ENCODE measurements at regions not wholly inside any gene's neighbourhood (a gene's known extent, or its start where the extent isn't known, plus 50 kb on each side); places are given as distances from the start of the nearest gene placed in this dataset.

DNA sequence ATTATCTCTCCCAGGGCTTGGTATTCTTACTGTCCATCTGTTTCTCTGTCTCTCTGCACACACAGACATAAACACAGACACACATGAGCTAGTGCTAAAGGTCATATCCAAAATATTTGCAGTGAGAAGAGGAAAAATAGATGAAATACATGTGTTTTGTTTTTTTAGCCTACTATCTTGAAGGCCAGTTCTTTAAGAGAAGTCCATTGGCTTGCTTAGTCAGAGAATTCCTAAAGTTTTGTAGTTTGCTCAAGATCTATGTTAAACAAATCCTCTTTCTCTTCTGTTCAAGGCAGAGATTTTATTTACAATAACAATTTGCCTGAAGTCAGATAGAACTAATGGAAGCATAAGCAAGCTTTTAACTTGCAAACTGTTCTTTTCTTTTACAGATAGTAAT, 120.0 kb upstream of the AKIRIN2 start:
- no peak for DNase-seq
- no peaks in the 10 kb centered on the region for H3K9me3 ChIP-seq
- H3K4me3 ChIP-seq: no peak overlapping the region
- H3K36me3 ChIP-seq: no peaks in the 10 kb centered on the region
- ATAC-seq: no peak
- TF ChIP-seq CTCF (IDR thresholded peaks at IDR 0.05): no peak
- H3K4me1 ChIP-seq: peaks cover 0 to 12% (median 0%) of the 10 kb centered on the region in 9 donors
- intact Hi-C loops (cut with DNase I): no loop called here
- H3K27ac ChIP-seq: no peak overlapping the region
- H3K27me3 ChIP-seq: no peaks in the 10 kb centered on the region

DNA sequence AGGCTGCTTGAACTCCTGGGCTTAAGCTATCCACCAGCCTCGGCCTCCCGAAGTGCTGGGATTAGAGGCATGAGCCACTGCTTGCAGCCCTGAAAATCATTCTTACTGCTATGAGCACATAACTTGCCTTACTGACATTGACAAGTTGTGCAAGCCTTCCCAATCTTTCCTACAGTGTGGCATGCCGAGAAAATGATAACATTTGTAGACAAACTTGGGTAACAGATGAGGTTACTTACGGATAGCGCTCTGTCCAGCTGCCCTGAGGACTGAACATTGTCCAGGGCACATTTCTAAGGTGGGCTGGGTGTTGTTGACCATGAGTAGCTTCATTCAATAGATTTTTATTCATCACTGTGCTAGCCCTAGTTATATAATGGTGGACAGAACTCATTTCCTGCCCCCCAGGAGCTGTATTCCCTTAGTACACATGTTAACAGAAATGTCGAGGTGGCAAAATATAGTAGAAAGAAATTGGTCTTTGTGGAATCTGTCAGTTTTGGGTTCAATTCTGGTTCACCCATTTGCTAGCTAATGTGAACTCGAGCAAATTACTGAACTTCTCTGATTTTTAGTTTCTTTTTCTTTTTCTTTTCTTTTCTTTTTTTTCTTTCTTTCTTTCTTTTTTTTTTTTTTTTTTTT, 118.4 kb upstream of the AKIRIN2 start:
- no peak for DNase-seq
- Histone ChIP-seq H3K4me1 (peaks cover 0 to 6% (median 0%) of the 10 kb centered on the region in 9 donors), H3K9me3 (no peaks in the 10 kb centered on the region), H3K36me3 (no peaks in the 10 kb centered on the region), H3K27me3 (no peaks in the 10 kb centered on the region), H3K27ac (no peak overlapping the region), H3K4me3 (no peak overlapping the region)
- intact Hi-C loops (cut with DNase I): no loop called here
- no peak for TF ChIP-seq CTCF (IDR thresholded peaks at IDR 0.05)
- WGBS, 2 donors: 80 to 86% methylated on average over 7 of the region's 7 CpGs
- no peak for ATAC-seq

DNA sequence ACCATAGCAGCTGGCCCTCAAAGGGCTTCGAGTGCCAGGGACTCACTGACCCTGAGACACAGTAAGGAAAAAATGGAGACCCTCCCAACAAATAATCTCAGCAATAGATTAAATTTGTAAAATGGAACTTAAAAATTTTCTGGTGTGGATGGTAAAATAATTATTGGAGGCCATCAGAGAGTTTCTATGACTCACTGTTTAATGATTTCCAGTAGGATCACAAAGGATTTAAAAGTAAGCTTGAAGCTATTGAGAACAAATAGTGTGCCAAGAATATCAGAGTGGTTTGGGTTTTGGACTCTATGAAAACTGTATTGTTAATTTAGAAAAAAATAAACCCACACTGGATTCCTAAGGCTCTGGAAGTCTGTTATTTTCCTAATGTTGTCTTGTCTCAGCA, 115.2 kb upstream of the AKIRIN2 start:
- H3K27ac ChIP-seq: no peak overlapping the region
- H3K9me3 ChIP-seq: no peaks in the 10 kb centered on the region
- WGBS, 2 donors: 74 to 76% methylated on average over 1 of the region's 1 CpG
- peaks cover 0 to 5% (median 0%) of the 10 kb centered on the region in 9 donors for H3K4me1 ChIP-seq
- H3K27me3 ChIP-seq: peaks cover 0 to 4% (median 0%) of the 10 kb centered on the region in 7 donors
- TF ChIP-seq CTCF (IDR thresholded peaks at IDR 0.05): no peak
- ATAC-seq (peak in 1 of 8 donors; percentile 42), DNase-seq (no peak)
- intact Hi-C loops (cut with DNase I): no loop called here
- H3K36me3 ChIP-seq: no peaks in the 10 kb centered on the region
- no peak overlapping the region for H3K4me3 ChIP-seq

DNA sequence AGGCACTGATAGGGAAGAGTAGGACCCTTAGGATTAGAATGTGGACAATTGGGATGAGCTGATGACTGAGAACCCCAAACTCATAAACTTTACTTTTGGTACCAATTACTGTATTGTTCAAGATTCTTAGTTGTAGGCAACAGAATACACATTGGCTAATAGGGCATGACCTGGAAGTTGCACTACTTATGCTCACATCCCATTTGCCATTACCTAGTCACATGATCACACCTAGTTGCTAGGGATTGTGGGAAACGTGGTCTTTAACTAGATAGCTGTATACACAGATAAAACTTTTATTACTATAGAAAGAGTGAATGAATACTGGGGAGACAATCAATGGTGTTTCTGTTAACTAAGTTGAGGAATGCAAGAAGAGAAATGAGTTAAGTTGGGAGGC, 113.4 kb upstream of the AKIRIN2 start:
- intact Hi-C loops (cut with DNase I): no loop called here
- ATAC-seq (no peak), DNase-seq (no peak)
- Histone ChIP-seq H3K36me3 (no peaks in the 10 kb centered on the region), H3K27ac (no peak overlapping the region), H3K4me1 (peaks cover 0 to 5% (median 0%) of the 10 kb centered on the region in 9 donors), H3K4me3 (no peak overlapping the region), H3K9me3 (no peaks in the 10 kb centered on the region), H3K27me3 (peaks cover 0 to 4% (median 0%) of the 10 kb centered on the region in 7 donors)
- TF ChIP-seq CTCF (IDR thresholded peaks at IDR 0.05): no peak
- WGBS, 2 donors: 76 to 81% methylated on average over 1 of the region's 1 CpG

All from heart right ventricle (tissue), 16 donors.